Cardiac fibroblast (primary cell): ENCODE measurements at regions not wholly inside any gene's neighbourhood (a gene's known extent, or its start where the extent isn't known, plus 50 kb on each side); places are given as distances from the start of the nearest gene placed in this dataset.

ENCODE experiments used
- DNase-seq, 2 donors: peaks; one replicate each; pipeline versions ENCODE4 v3.0.0 to v3.0.0-alpha.2; 2010; ENCODE audit warnings: low read depth in 2 of 2
- H3K4me3 ChIP-seq, 2 donors: replicated peaks in 1 of 2; 1 replicate in 1 of 2; 2 replicates in 1 of 2; pipeline ENCODE4 v1.5.1; 2011; ENCODE audit warnings: low read depth in 2 of 2, low read length in 2 of 2, mild to moderate bottlenecking in 2 of 2, moderate library complexity in 1 of 2
- TF ChIP-seq, protein P1 (sequence below): IDR thresholded peaks from one replicate; pipeline ENCODE4 v1.5.1; 2011; ENCODE audit warnings: low read depth, mild to moderate bottlenecking, low read length, inconsistent platforms

DNA sequence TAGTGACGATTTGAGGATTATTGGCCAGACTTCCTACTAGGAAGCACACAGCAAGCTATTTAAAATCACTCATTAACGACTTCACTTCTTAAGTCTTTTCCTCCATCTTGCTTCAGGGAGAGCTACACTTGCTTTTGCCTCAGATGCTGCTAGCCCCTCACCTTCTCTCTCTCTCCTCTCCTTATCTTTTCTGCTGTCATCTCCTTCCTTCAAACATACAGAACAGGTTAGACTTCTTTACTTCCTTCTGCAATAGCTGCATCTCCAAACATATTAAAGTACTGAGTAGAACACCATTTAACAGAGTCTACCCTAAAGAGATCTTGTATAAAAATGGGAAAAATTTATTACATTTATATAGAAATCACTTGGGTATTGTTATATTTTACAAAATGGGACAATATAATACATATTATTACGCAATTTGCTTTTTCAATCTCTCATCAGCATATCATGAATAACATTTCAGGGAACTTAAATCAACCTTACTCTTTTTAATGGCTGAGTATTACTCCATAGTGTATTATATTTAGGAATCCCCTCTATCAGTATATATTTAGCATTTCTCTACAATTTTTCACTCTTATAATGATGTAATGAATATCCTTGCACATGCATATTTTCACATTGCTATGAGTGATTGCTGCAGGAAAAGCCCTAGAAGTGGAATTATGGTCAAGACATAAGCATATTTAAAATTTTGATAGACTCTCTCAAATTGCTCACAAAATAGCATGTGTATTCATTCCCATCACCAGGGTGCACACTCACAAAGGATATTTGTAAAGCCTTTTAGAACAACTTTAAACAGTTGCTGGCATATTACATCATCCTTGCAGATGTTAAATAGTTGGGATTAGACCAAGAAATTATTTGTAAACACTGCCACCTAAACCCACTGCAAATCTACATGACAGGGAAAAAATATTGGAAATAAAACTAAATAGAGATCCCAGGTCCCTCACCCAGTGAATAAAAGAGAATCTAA lies 164.5 kb upstream of the NFIB start:
- DNase-seq = peak in 1 of 2 donors; percentile 14
- TF ChIP-seq, protein P1, sequence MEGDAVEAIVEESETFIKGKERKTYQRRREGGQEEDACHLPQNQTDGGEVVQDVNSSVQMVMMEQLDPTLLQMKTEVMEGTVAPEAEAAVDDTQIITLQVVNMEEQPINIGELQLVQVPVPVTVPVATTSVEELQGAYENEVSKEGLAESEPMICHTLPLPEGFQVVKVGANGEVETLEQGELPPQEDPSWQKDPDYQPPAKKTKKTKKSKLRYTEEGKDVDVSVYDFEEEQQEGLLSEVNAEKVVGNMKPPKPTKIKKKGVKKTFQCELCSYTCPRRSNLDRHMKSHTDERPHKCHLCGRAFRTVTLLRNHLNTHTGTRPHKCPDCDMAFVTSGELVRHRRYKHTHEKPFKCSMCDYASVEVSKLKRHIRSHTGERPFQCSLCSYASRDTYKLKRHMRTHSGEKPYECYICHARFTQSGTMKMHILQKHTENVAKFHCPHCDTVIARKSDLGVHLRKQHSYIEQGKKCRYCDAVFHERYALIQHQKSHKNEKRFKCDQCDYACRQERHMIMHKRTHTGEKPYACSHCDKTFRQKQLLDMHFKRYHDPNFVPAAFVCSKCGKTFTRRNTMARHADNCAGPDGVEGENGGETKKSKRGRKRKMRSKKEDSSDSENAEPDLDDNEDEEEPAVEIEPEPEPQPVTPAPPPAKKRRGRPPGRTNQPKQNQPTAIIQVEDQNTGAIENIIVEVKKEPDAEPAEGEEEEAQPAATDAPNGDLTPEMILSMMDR = no peak
- H3K4me3 ChIP-seq = no peak overlapping the region

DNA sequence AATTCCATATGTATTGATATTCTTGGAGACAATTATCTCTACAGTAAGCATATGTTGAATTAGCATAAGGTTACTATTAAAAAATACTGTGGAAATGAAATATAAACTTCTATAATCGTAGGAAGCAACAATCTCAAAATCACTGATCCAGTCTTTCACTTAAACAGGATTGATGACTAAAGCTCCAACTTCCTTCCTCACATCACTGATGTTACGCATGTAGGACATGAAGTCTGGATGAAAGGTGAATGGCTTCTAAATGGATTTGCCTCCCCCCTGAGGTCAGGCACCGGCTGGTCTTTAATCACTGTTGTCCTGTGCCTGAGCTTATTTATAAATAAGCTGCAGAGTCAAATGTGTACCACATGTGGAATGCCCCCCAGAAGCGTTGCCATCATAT lies 157.1 kb upstream of the NFIB start:
- DNase-seq = no peak
- no peak overlapping the region for H3K4me3 ChIP-seq
- TF ChIP-seq, protein P1 = no peak

DNA sequence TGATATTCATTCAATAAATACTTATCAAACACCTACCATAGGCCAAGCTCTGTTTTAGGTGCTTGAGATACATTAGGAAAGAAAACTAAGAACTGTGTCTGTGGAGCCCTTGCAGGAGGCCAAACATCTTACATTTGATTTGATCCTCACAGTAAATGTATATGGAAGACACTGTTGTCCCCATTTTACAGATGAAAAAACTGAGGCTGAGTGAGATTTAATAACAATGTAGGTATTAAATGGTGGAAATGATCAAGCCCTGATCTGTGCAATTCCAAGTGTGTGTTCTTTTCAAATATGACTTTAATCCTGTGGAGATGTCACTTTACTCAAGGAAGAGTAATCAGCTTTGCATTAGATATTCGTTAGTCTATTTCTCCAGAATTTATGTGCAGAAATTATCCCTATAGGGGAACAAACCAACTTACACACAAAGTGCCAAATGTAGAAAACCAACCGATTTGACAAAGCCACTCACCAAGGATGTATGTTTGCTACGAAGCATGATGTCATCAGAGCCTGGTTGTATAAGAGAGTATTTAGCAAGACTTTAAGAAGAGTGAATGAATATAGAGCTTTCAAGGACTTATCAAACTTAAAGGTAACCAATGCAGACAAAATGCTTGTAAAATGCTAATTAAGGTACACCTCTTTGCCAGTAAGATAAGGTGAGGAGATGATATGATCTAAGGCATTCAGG lies 153.9 kb upstream of the NFIB start:
- TF ChIP-seq, protein P1 = no peak
- no peak for DNase-seq

DNA sequence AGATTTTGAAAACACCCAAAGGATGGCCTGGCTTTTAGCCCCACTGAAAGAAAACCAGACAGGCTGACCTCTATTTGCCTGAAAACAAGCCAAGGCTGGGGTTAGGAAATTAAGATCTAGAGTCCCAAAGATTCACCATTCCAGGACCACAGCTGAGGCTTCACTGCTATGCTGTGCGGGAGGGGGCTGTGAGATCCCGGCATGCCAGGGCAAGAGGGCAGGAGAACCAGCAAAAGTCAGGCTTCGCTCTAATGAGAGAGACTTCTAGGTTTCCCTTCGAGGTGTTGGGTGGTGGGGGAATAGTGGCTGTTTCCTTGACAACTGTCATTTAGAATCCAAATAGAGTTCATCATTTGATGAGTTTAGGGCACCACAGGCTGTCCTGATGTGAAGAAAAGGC lies 152.9 kb upstream of the NFIB start:
- no peak overlapping the region for H3K4me3 ChIP-seq
- TF ChIP-seq, protein P1 = no peak
- DNase-seq = no peak

More for the DNA sequence above, 153.9 kb upstream of the NFIB start:
- H3K4me3 ChIP-seq = no peak overlapping the region

DNA sequence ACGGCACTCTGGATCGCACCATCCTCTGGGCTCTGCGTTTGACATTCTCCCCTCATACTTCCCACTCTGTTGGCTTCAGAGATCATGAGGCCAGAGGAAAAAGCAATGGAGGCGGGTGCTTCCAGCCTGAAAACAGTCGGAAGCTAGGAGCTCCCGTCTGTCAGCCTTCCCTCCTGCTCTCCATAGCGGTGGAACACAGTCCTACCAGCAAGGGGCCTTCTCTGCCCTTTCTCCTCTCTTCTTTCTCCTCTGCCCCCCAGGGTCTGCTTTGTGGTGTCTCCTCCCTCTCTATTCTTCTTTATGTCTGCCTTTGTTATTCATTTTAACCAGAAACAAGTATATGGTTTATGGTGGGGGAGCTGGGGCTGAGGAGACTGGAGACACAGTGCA lies 152.5 kb upstream of the NFIB start:
- no peak overlapping the region for H3K4me3 ChIP-seq
- TF ChIP-seq, protein P1 = no peak
- no peak for DNase-seq

DNA sequence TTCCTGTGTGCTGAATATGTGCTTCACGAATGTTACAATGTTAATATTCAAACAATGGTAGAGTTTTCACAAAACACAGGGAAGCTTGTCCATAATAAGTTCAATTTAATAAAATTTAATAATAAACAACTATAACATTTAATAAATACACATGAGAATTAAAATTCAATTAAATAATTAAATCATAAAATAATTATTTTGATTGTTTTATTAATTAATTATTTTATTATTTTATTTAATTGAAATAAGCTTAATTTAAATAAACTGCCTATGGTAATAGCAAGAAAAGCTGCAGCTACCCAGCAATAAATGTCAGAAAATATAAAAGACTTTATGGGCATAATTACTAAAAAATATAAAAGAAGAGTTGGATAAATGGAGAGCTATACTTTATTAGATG lies 149.0 kb upstream of the NFIB start:
- TF ChIP-seq, protein P1 = no peak
- DNase-seq = no peak
- no peak overlapping the region for H3K4me3 ChIP-seq
